Liver (tissue), 8 donors: ENCODE measurements at regions not wholly inside any gene's neighbourhood (a gene's known extent, or its start where the extent isn't known, plus 50 kb on each side); places are given as distances from the start of the nearest gene placed in this dataset.

ENCODE experiments used
- DNase-seq: peaks from one replicate; pipeline ENCODE4 v3.0.0-alpha.2; 2017; ENCODE audit warnings: low spot score
- H3K27ac ChIP-seq, 2 donors: one replicate each; pipeline ENCODE4 v1.7.0; 2013; ENCODE audit warnings: inconsistent platforms in 2 of 2, low read length in 2 of 2, control low read depth in 1 of 2, low read depth in 1 of 2, mild to moderate bottlenecking in 1 of 2
- H3K27me3 ChIP-seq, 4 donors: one replicate each; pipeline versions ENCODE4 v1.6.1 to v1.7.0; 2013; ENCODE audit warnings: low read length in 3 of 4, inconsistent platforms in 1 of 4, mild to moderate bottlenecking in 1 of 4, moderate library complexity in 1 of 4; ENCODE audit not compliant: control insufficient read depth in 4 of 4, insufficient read depth in 4 of 4
- H3K36me3 ChIP-seq, 4 donors: one replicate each; pipeline versions ENCODE4 v1.6.1 to v1.7.0; 2013; ENCODE audit warnings: low read length in 3 of 4, mild to moderate bottlenecking in 3 of 4, low read depth in 1 of 4, moderate library complexity in 1 of 4; ENCODE audit not compliant: control insufficient read depth in 4 of 4, insufficient read depth in 3 of 4
- H3K4me1 ChIP-seq, 4 donors: one replicate each; pipeline versions ENCODE4 v1.6.1 to v1.7.0; 2013; ENCODE audit warnings: low read length in 3 of 4, mild to moderate bottlenecking in 3 of 4, moderate library complexity in 1 of 4; ENCODE audit not compliant: control insufficient read depth in 4 of 4, insufficient read depth in 4 of 4
- H3K4me3 ChIP-seq, 3 donors: one replicate each; pipeline versions ENCODE4 v1.6.1 to v1.7.0; 2013; ENCODE audit warnings: low read length in 3 of 3, control low read depth in 1 of 3, low read depth in 1 of 3, mild to moderate bottlenecking in 1 of 3
- H3K9ac ChIP-seq, 2 donors: one replicate each; pipeline ENCODE4 v1.7.0; 2013; ENCODE audit warnings: low read length in 2 of 2, mild to moderate bottlenecking in 2 of 2, moderate library complexity in 2 of 2, control low read depth in 1 of 2, low read depth in 1 of 2
- H3K9me3 ChIP-seq, 4 donors: one replicate each; pipeline versions ENCODE4 v1.6.1 to v1.7.0; 2013; ENCODE audit warnings: low read length in 3 of 4; ENCODE audit not compliant: control insufficient read depth in 4 of 4
- CTCF ChIP-seq: fragments of 150-350 bp; IDR thresholded peaks from 2 replicates; pipeline ENCODE4 v1.5.1; 2017; ENCODE audit warnings: improper control_type of control experiment, low read depth, low read length; ENCODE audit not compliant: missing input control
- EGR1 ChIP-seq, 2 donors: IDR thresholded peaks; 2 replicates each; pipeline ENCODE4 v1.6.1; 2016 to 2018; ENCODE audit warnings: antibody characterized with exemption in 2 of 2, low read depth in 2 of 2
- FOXA1 ChIP-seq: IDR thresholded peaks from 2 replicates; pipeline ENCODE4 v1.6.1; 2016; ENCODE audit warnings: antibody characterized with exemption
- FOXA2 ChIP-seq: IDR thresholded peaks from 2 replicates; pipeline ENCODE4 v1.6.1; 2016; ENCODE audit warnings: antibody characterized with exemption
- GABPA ChIP-seq, 2 donors: IDR thresholded peaks in 1 of 2; conservative IDR thresholded peaks in 1 of 2; 2 replicates each; pipeline ENCODE4 v1.6.1; 2016; ENCODE audit warnings: antibody characterized with exemption in 2 of 2, mild to moderate bottlenecking in 1 of 2, moderate library complexity in 1 of 2
- HNF4A ChIP-seq, 2 donors: conservative IDR thresholded peaks; 2 replicates each; pipeline ENCODE4 v1.6.1; 2016; ENCODE audit warnings: antibody characterized with exemption in 2 of 2, mild to moderate bottlenecking in 2 of 2
- HNF4G ChIP-seq: IDR thresholded peaks from 2 replicates; pipeline ENCODE4 v1.6.1; 2016; ENCODE audit warnings: antibody characterized with exemption
- JUND ChIP-seq, 2 donors: IDR thresholded peaks; 2 replicates each; pipeline ENCODE4 v1.6.1; 2016; ENCODE audit warnings: antibody characterized with exemption in 2 of 2
- NR2F2 ChIP-seq: IDR thresholded peaks from 2 replicates; pipeline ENCODE4 v1.6.1; 2016; ENCODE audit warnings: antibody characterized with exemption
- RAD21 ChIP-seq, 2 donors: IDR thresholded peaks; 2 replicates each; pipeline ENCODE4 v1.6.1; 2016; ENCODE audit warnings: antibody characterized with exemption in 2 of 2, mild to moderate bottlenecking in 2 of 2
- RXRA ChIP-seq, 2 donors: IDR thresholded peaks; 2 replicates each; pipeline ENCODE4 v1.6.1; 2017 to 2018; ENCODE audit warnings: antibody characterized with exemption in 2 of 2, mild to moderate bottlenecking in 1 of 2
- SP1 ChIP-seq: IDR thresholded peaks from 2 replicates; pipeline ENCODE4 v1.6.1; 2018; ENCODE audit warnings: antibody characterized with exemption, mild to moderate bottlenecking
- TAF1 ChIP-seq: conservative IDR thresholded peaks from 2 replicates; pipeline ENCODE4 v1.6.1; 2016; ENCODE audit warnings: antibody characterized with exemption, mild to moderate bottlenecking
- YY1 ChIP-seq: IDR thresholded peaks from 2 replicates; pipeline ENCODE4 v1.6.1; 2016; ENCODE audit warnings: antibody characterized with exemption, mild to moderate bottlenecking
- WGBS: extraction: QIAGEN DNeasy Blood & Tissue Kit; methylation state at CpG from one replicate; pipeline ENCODE4 v1.1.7; 2013; 5-methylcytosine and 5-hydroxymethylcytosine counted together
- TF ChIP-seq, protein P1 (sequence below): IDR thresholded peaks from 2 replicates; pipeline ENCODE4 v1.6.1; 2016; ENCODE audit warnings: antibody characterized with exemption
- TF ChIP-seq, protein P2 (sequence below): IDR thresholded peaks from 2 replicates; pipeline ENCODE4 v1.6.1; 2016; ENCODE audit warnings: antibody characterized with exemption, mild to moderate bottlenecking
- TF ChIP-seq, protein P3 (sequence below): IDR thresholded peaks from 2 replicates; pipeline ENCODE4 v1.6.1; 2016; ENCODE audit warnings: antibody characterized with exemption
- TF ChIP-seq, protein P4 (sequence below): IDR thresholded peaks from 2 replicates; pipeline ENCODE4 v1.6.1; 2016; ENCODE audit warnings: antibody characterized with exemption
- donor health status: healthy.
- donor health status: healthy.
- donor health status: healthy.
- donor health status: healthy.
- donor health status: healthy.

DNA sequence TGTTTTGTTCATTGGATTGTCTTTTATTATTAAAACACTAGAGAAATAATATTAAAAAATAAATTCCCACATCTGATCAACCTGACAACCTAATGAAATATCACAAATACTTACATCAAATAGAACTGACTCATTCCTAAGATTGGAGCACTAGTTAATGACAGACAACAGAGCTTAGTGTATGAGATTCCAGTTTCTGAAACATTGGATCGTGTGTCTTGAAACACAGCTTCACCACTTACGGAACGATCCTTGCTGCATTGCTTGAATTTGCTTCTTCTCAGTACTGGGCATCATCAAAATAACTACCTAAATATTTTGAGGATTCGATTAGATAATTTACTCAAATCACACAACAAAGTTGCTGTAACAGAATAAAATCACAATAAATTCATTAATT, 667.2 kb upstream of the CDH18 start:
- Histone ChIP-seq H3K27me3 (no peaks in the 10 kb centered on the region), H3K4me3 (no peak overlapping the region), H3K36me3 (no peaks in the 10 kb centered on the region), H3K9me3 (no peaks in the 10 kb centered on the region), H3K27ac (no peak overlapping the region), H3K9ac (no peak overlapping the region), H3K4me1 (no peaks in the 10 kb centered on the region)
- WGBS = 77% methylated on average over 4 of the region's 4 CpGs
- TF ChIP-seq, protein P1, sequence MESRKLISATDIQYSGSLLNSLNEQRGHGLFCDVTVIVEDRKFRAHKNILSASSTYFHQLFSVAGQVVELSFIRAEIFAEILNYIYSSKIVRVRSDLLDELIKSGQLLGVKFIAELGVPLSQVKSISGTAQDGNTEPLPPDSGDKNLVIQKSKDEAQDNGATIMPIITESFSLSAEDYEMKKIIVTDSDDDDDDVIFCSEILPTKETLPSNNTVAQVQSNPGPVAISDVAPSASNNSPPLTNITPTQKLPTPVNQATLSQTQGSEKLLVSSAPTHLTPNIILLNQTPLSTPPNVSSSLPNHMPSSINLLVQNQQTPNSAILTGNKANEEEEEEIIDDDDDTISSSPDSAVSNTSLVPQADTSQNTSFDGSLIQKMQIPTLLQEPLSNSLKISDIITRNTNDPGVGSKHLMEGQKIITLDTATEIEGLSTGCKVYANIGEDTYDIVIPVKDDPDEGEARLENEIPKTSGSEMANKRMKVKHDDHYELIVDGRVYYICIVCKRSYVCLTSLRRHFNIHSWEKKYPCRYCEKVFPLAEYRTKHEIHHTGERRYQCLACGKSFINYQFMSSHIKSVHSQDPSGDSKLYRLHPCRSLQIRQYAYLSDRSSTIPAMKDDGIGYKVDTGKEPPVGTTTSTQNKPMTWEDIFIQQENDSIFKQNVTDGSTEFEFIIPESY = no peak
- no peak for TF ChIP-seq FOXA2
- TF ChIP-seq HNF4G = no peak
- no peak for DNase-seq

- H3K27ac ChIP-seq = no peak overlapping the region
- no peaks in the 10 kb centered on the region for H3K4me1 ChIP-seq
- TF ChIP-seq, protein P1 = no peak
- TF ChIP-seq RAD21 (IDR thresholded peaks at IDR 0.05) (no peak), NR2F2 (no peak), CTCF (no peak), FOXA2 (no peak), TAF1 (no peak), SP1 (no peak), EGR1 (IDR thresholded peaks at IDR 0.05; ENCODE audit: low read depth in 2 of 2) (no peak), YY1 (no peak), HNF4G (no peak), GABPA (IDR thresholded peaks at IDR 0.05 in 1 of 2, conservative IDR thresholded peaks at IDR 0.05 in 1 of 2) (no peak), HNF4A (conservative IDR thresholded peaks at IDR 0.05) (no peak), JUND (IDR thresholded peaks at IDR 0.05) (no peak), FOXA1 (no peak), RXRA (IDR thresholded peaks at IDR 0.05) (no peak)
- TF ChIP-seq, protein P2, sequence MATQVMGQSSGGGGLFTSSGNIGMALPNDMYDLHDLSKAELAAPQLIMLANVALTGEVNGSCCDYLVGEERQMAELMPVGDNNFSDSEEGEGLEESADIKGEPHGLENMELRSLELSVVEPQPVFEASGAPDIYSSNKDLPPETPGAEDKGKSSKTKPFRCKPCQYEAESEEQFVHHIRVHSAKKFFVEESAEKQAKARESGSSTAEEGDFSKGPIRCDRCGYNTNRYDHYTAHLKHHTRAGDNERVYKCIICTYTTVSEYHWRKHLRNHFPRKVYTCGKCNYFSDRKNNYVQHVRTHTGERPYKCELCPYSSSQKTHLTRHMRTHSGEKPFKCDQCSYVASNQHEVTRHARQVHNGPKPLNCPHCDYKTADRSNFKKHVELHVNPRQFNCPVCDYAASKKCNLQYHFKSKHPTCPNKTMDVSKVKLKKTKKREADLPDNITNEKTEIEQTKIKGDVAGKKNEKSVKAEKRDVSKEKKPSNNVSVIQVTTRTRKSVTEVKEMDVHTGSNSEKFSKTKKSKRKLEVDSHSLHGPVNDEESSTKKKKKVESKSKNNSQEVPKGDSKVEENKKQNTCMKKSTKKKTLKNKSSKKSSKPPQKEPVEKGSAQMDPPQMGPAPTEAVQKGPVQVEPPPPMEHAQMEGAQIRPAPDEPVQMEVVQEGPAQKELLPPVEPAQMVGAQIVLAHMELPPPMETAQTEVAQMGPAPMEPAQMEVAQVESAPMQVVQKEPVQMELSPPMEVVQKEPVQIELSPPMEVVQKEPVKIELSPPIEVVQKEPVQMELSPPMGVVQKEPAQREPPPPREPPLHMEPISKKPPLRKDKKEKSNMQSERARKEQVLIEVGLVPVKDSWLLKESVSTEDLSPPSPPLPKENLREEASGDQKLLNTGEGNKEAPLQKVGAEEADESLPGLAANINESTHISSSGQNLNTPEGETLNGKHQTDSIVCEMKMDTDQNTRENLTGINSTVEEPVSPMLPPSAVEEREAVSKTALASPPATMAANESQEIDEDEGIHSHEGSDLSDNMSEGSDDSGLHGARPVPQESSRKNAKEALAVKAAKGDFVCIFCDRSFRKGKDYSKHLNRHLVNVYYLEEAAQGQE = no peak
- TF ChIP-seq, protein P3, sequence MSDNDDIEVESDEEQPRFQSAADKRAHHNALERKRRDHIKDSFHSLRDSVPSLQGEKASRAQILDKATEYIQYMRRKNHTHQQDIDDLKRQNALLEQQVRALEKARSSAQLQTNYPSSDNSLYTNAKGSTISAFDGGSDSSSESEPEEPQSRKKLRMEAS = no peak
- TF ChIP-seq, protein P4, sequence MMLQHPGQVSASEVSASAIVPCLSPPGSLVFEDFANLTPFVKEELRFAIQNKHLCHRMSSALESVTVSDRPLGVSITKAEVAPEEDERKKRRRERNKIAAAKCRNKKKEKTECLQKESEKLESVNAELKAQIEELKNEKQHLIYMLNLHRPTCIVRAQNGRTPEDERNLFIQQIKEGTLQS = no peak
- no peak overlapping the region for H3K4me3 ChIP-seq
- WGBS = 53% methylated on average over 2 of the region's 2 CpGs
- DNase-seq = no peak
- H3K36me3 ChIP-seq = no peaks in the 10 kb centered on the region
- H3K9me3 ChIP-seq = no peaks in the 10 kb centered on the region
- no peaks in the 10 kb centered on the region for H3K27me3 ChIP-seq
- no peak overlapping the region for H3K9ac ChIP-seq
Measured at GRCh38 chr5:20654746-20655145, 666.7 kb upstream of the CDH18 start.
